GM12801 (cell line): ENCODE measurements at regions not wholly inside any gene's neighbourhood (a gene's known extent, or its start where the extent isn't known, plus 50 kb on each side); places are given as distances from the start of the nearest gene placed in this dataset.

Source experiments
- CTCF ChIP-seq: IDR thresholded peaks from one replicate; pipeline ENCODE4 v1.5.1; 2011; ENCODE audit warnings: control low read depth; ENCODE audit not compliant: insufficient read length; ENCODE audit errors: extremely low read depth

DNA sequence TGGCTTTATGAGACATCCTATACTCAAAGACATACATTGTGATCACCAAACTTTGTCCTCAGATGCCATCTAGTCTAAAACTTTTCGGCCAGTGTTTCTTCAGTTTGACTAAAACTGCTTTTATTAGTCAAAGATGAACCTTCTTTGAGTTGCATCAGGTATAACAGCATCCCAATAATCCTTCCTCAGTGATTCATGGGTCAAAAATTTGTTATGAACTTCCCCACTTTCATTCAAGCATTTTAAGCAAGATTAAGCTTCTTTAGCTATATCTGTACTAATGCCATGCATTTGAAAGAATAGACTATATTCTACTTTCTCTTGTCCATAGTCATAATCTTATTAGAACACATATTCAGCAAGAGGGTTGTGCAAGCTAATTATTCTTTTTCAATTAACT lies 1070.4 kb upstream of the ADGRL3 start:
- TF ChIP-seq CTCF: no peak

GRCh38 chr4:60133375-60133774 lies 1066.8 kb upstream of the ADGRL3 start:
- TF ChIP-seq CTCF: no peak

GRCh38 chr4:60134099-60134498 lies 1066.0 kb upstream of the ADGRL3 start:
- no peak for TF ChIP-seq CTCF

DNA sequence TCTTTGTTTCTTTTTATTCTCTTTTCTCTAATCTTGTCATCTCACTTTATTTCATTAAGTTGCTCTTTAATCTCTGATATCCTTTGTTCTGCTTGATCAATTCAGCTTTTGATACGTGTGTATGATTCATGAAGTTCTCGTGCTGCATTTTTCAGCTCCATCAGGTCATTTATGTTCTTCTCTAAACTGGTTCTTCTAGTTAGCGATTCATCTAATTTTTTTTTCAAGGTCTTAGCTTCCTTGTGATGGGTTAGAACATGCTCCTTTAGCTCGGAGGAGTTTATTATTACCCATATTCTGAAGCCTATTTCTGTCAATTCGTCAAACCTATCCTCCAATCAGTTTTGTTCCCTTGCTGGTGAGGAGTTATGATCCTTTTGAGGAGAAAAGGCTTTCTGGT lies 1045.0 kb upstream of the ADGRL3 start:
- TF ChIP-seq CTCF: no peak

DNA sequence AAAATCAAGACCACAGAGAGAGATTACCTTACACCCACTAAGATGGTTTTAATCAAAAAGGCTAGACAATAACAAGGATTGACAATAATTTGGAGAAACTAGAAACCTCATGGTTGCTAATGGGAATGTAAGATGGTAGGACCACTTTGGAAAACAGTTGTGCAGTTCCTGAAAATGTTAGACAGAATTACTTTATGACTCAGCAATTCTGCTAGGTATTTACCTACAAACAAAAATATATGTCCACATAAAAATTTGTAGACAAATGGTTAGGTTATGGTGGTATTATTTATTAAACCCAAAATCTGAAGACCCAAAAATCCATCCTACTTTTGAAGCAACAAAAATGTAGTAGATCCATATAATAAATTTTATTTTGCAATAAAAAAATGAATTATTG lies 1027.0 kb upstream of the ADGRL3 start:
- no peak for TF ChIP-seq CTCF

DNA sequence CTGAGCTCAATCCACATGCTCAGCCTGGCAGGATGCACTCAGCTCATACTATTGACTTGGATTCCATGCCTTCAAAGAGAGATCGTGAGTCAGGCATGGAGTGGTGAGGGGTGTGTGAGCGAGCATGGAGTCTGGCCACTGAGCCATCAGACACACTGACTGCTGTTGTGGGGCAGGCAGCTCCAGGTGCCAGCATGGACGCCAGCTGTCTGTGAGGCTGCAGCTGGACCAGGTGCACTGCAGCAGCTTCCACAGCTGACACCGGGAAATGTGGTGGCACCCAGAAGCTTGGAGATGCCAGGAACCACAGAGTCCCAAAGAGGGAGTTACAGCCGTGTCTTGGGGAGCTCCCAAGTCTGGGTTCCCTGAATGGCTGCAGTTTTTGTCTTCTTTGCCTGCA lies 1026.4 kb upstream of the ADGRL3 start:
- TF ChIP-seq CTCF: no peak

DNA sequence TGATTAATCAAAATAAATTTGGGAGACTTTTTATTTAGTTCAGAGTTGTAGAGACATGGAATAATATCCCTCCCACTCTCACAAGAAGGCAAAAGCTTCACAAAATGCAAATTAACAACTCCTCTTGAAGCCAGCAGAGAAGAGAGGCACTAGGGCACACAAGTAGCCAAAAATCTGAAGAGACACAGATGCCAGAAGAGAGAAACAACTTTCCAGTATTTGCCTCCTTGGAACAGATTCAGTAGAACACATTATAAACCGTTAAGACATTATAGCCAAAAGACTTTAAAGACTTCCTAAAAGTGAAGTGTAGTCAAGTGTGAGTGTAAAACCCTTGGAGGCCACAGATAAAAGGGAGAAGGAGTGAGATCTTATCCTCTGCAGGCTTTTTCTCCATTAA lies 1024.9 kb upstream of the ADGRL3 start:
- no peak for TF ChIP-seq CTCF

DNA sequence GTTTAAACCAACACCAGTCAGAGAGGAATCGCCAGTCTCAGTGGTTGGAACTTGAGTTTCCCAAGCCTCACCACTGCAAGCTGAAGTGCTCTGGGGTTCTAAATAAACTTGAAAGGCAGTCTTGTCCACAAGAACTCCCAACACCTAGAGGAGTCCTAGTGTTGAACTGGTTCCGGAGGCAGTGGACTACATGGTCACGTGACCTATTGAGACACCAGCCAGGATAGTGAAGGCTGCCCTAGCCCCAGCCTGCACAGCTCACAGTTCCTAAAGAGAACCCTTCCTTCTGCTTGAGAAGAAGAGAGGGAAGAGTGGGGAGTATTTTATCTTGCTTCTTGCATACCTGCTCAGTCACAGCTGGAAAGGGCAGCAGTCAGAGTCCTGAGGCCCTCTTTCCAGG lies 1012.7 kb upstream of the ADGRL3 start:
- TF ChIP-seq CTCF: no peak
